Nephron (organoid): ENCODE measurements at regions not wholly inside any gene's neighbourhood (a gene's known extent, or its start where the extent isn't known, plus 50 kb on each side); places are given as distances from the start of the nearest gene placed in this dataset.
A peak's percentile ranks its signal among the peaks of the same experiment; 100 is the strongest.

Experiments
- H3K27ac Mint-ChIP-seq, 3 experiments: 2 replicates each; pipeline ENCODE4 v1.8.0; 2020; ENCODE audit warnings: mixed read lengths in 3 of 3, mild to moderate bottlenecking in 2 of 3, moderate library complexity in 1 of 3
- H3K27me3 Mint-ChIP-seq: 2 replicates; pipeline ENCODE4 v1.8.0; 2021; ENCODE audit warnings: low read depth, mild to moderate bottlenecking, moderate library complexity, mixed read lengths
- H3K36me3 Mint-ChIP-seq: 2 replicates; pipeline ENCODE4 v1.8.0; 2020; ENCODE audit warnings: low read depth, mixed read lengths
- H3K4me1 Mint-ChIP-seq: 2 replicates; pipeline ENCODE4 v1.8.0; 2020; ENCODE audit warnings: mixed read lengths
- H3K4me3 Mint-ChIP-seq, 3 experiments: 2 replicates each; pipeline ENCODE4 v1.8.0; 2020; ENCODE audit warnings: mild to moderate bottlenecking in 3 of 3, mixed read lengths in 3 of 3, moderate library complexity in 2 of 3
- H3K9me3 Mint-ChIP-seq: 2 replicates; pipeline ENCODE4 v1.8.0; 2020; ENCODE audit warnings: mixed read lengths
- CTCF ChIP-seq, 3 experiments: fragments of 200-600 bp; sonication (generic); IDR thresholded peaks; one replicate each; pipeline ENCODE4 v1.5.0; 2021; ENCODE audit warnings: antibody characterized with exemption in 3 of 3; ENCODE audit not compliant: unreplicated experiment in 3 of 3

- H3K4me1 Mint-ChIP-seq: peaks cover 3% of the 10 kb centered on the region
- H3K4me3 Mint-ChIP-seq: no peak overlapping the region
- no peaks in the 10 kb centered on the region for H3K9me3 Mint-ChIP-seq
- no peaks in the 10 kb centered on the region for H3K27me3 Mint-ChIP-seq
- H3K36me3 Mint-ChIP-seq: no peaks in the 10 kb centered on the region
- no peak overlapping the region for H3K27ac Mint-ChIP-seq
- no peak for TF ChIP-seq CTCF (IDR thresholded peaks at IDR 0.05; ENCODE audit: unreplicated experiment in 3 of 3)
Observed at GRCh38 chr11:42589286-42589685, 722.5 kb upstream of the API5 start.

- no peaks in the 10 kb centered on the region for H3K9me3 Mint-ChIP-seq
- H3K27me3 Mint-ChIP-seq: no peaks in the 10 kb centered on the region
- H3K36me3 Mint-ChIP-seq: no peaks in the 10 kb centered on the region
- TF ChIP-seq CTCF (IDR thresholded peaks at IDR 0.05; ENCODE audit: unreplicated experiment in 3 of 3): no peak
- H3K4me3 Mint-ChIP-seq: no peak overlapping the region
- no peak overlapping the region for H3K27ac Mint-ChIP-seq
- H3K4me1 Mint-ChIP-seq: peaks cover 12% of the 10 kb centered on the region
Observed at GRCh38 chr11:42591841-42592240, 720.0 kb upstream of the API5 start.

- Mint-ChIP-seq H3K4me3 (no peak overlapping the region), H3K9me3 (no peaks in the 10 kb centered on the region), H3K27me3 (no peaks in the 10 kb centered on the region), H3K36me3 (no peaks in the 10 kb centered on the region), H3K4me1 (peaks cover 14% of the 10 kb centered on the region), H3K27ac (no peak overlapping the region)
- TF ChIP-seq CTCF (IDR thresholded peaks at IDR 0.05; ENCODE audit: unreplicated experiment in 3 of 3): no peak
Observed at GRCh38 chr11:42593441-42593840, 718.4 kb upstream of the API5 start.

DNA sequence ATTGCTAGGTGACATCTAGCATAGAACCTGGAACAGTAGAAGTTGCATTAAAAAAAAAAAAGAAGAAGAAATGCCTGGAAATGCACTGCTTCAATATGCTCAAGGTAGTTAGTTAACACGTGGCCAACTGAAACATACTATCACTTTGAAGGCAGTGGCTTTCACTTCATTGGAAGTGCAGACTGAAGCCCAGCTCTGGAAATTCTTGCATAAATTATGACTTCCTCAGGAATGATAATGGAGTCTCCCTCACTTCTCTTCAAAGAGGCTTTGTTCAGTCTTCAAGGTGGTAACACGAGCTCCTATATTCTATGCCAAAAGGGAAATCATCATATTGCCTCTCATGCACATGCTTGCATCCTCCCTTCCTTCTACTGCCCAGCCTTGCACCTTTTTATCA, 715.9 kb upstream of the API5 start:
- H3K36me3 Mint-ChIP-seq: no peaks in the 10 kb centered on the region

GRCh38 chr11:42596576-42597145, 715.1 kb upstream of the API5 start:
- no peak overlapping the region for H3K4me3 Mint-ChIP-seq
- peaks cover 11% of the 10 kb centered on the region for H3K4me1 Mint-ChIP-seq
- H3K36me3 Mint-ChIP-seq: no peaks in the 10 kb centered on the region
- no peaks in the 10 kb centered on the region for H3K9me3 Mint-ChIP-seq
- no peak for TF ChIP-seq CTCF (IDR thresholded peaks at IDR 0.05; ENCODE audit: unreplicated experiment in 3 of 3)
- peak overlapping the region in 1 of 3 experiments; percentile 11 for H3K27ac Mint-ChIP-seq
- no peaks in the 10 kb centered on the region for H3K27me3 Mint-ChIP-seq

More for the DNA sequence above, 715.9 kb upstream of the API5 start:
- peaks cover 11% of the 10 kb centered on the region for H3K4me1 Mint-ChIP-seq
- no peak overlapping the region for H3K4me3 Mint-ChIP-seq
- H3K27ac Mint-ChIP-seq: no peak overlapping the region
- no peaks in the 10 kb centered on the region for H3K9me3 Mint-ChIP-seq
- no peaks in the 10 kb centered on the region for H3K27me3 Mint-ChIP-seq
- no peak for TF ChIP-seq CTCF (IDR thresholded peaks at IDR 0.05; ENCODE audit: unreplicated experiment in 3 of 3)

GRCh38 chr11:42598341-42598740, 713.5 kb upstream of the API5 start:
- Mint-ChIP-seq H3K4me3 (no peak overlapping the region), H3K36me3 (no peaks in the 10 kb centered on the region), H3K27ac (no peak overlapping the region), H3K27me3 (no peaks in the 10 kb centered on the region), H3K4me1 (peaks cover 16% of the 10 kb centered on the region), H3K9me3 (no peaks in the 10 kb centered on the region)
- TF ChIP-seq CTCF (IDR thresholded peaks at IDR 0.05; ENCODE audit: unreplicated experiment in 3 of 3): no peak
